ENCODE measurements at regions not wholly inside any gene's neighbourhood (a gene's known extent, or its start where the extent isn't known, plus 50 kb on each side); places are given as distances from the start of the nearest gene placed in this dataset.

DNA sequence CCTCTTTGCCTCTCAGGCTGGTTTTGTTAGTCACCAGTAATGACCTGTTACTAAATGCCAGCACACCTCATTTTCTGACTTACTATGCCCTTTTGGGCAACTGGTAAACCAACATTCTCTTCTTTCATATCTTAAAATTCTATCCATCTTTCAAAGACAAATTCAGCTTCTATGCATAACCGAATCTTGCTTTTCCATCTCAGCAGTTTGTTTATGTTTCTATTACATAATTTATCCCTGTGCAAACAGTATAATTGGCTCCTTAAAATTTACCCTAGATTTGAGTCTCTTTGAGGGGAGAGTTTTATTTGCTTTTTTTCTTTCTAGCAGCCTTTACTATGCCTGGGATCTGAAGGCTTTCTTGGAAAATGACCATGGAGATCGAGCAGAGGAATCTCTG is 58.5 kb upstream of the SIPA1L2 start:
- Histone ChIP-seq H3K27me3 (no peaks in the 10 kb centered on the region), H3K4me3 (no peak overlapping the region), H3K27ac (no peak overlapping the region), H3K4me1 (no peaks in the 10 kb centered on the region), H3K9me3 (no peaks in the 10 kb centered on the region), H3K36me3 (ENCODE audit: low read depth, missing control alignments) (no peaks in the 10 kb centered on the region)
- WGBS, 2 donors, result 89 to 93% methylated on average over 2 of the region's 2 CpGs
- intact Hi-C loops (cut with DNase I; ENCODE audit: low total_unique reads), result no loop called here
- no peak for TF ChIP-seq POLR2A (IDR thresholded peaks at IDR 0.05)
- TF ChIP-seq, protein P1, sequence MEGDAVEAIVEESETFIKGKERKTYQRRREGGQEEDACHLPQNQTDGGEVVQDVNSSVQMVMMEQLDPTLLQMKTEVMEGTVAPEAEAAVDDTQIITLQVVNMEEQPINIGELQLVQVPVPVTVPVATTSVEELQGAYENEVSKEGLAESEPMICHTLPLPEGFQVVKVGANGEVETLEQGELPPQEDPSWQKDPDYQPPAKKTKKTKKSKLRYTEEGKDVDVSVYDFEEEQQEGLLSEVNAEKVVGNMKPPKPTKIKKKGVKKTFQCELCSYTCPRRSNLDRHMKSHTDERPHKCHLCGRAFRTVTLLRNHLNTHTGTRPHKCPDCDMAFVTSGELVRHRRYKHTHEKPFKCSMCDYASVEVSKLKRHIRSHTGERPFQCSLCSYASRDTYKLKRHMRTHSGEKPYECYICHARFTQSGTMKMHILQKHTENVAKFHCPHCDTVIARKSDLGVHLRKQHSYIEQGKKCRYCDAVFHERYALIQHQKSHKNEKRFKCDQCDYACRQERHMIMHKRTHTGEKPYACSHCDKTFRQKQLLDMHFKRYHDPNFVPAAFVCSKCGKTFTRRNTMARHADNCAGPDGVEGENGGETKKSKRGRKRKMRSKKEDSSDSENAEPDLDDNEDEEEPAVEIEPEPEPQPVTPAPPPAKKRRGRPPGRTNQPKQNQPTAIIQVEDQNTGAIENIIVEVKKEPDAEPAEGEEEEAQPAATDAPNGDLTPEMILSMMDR (IDR thresholded peaks at IDR 0.05), result no peak
- no peak for DNase-seq

DNA sequence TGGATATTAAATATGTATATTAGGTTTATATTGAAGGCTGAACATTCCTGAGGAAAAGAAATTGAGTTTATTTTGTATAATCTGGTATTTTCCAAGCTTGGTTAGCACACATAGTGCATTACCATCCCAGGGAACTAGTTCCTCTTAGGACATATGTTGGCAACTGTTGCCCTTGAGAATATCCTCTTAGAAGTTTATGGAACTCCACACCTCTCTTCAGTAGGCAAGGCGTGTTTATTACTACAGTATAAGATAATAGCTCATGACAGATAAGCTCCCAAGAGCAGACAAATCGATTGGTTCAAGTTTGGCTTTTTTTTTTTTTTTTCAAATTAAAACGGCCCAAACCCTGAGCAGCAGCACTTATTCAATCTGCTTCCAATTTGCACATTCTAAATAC is 59.8 kb upstream of the SIPA1L2 start:
- Histone ChIP-seq H3K9me3 (no peaks in the 10 kb centered on the region), H3K36me3 (ENCODE audit: low read depth, missing control alignments) (no peaks in the 10 kb centered on the region), H3K4me3 (no peak overlapping the region), H3K27ac (no peak overlapping the region), H3K4me1 (no peaks in the 10 kb centered on the region), H3K27me3 (no peaks in the 10 kb centered on the region)
- DNase-seq, result no peak
- WGBS, 2 donors, result 63 to 65% methylated on average over 3 of the region's 3 CpGs
- no peak for TF ChIP-seq POLR2A (IDR thresholded peaks at IDR 0.05)
- TF ChIP-seq, protein P1 (IDR thresholded peaks at IDR 0.05), result no peak
- intact Hi-C loops (cut with DNase I; ENCODE audit: low total_unique reads), result no loop called here

DNA sequence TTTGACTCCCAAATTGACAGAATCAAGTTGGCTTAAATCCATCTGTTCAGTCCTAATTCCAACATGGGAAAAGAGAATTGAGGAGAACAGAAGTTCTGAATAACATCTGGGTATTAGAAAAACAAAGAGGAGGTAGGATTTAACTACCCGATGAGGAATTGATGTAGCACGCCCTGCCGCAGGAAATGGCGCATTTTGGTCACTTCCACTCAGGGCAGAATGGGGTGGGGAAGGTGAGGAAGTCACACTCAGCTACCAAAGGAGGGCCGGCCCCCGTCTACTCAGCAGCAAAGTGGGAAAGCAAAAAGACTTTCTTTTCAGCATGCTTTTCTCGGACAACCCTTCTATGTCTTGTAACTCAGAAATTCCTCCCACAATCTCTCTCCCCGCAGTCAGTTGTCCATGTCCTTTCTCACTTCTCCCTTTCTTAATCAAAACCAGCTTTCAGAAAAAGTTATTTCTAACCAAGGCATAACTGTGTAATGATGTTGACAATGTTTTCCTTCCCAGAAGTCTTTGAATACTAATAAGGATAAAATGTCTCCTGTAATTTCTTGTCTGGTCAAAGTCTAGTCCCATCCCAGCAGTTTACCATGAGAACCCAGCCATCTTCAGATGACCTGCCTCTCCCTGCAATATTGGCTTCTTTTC is 60.5 kb upstream of the SIPA1L2 start:
- Histone ChIP-seq H3K27me3 (no peaks in the 10 kb centered on the region), H3K36me3 (ENCODE audit: low read depth, missing control alignments) (no peaks in the 10 kb centered on the region), H3K4me1 (no peaks in the 10 kb centered on the region), H3K9me3 (no peaks in the 10 kb centered on the region), H3K4me3 (peak overlapping the region in 1 of 2 donors; percentile 20), H3K27ac (no peak overlapping the region)
- TF ChIP-seq, protein P1 (IDR thresholded peaks at IDR 0.05), result no peak
- TF ChIP-seq POLR2A (IDR thresholded peaks at IDR 0.05), result no peak
- intact Hi-C loops (cut with DNase I; ENCODE audit: low total_unique reads), result no loop called here
- DNase-seq, result no peak
- 26 to 32% methylated on average over 8 of the region's 8 CpGs for WGBS, 2 donors

DNA sequence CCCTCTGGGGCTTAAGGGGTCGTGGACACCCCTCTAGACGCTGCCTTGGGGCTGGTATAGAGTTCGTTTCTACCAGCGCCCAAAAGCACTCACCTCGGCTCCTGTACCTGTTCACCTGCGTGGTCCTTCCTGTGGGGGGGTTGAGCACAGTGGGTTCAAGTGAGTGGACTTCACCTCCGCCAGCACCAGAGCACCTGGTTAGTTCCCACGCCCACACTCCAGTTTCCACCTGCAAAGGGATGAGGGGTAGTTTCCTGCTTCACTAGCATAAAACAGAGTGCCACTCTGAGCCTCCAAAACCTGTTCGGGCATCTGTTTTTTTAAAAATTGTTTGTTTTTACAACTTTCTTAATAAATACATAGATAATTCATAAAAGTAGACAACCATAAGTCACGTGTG is 64.5 kb upstream of the SIPA1L2 start:
- Histone ChIP-seq H3K27me3 (no peaks in the 10 kb centered on the region), H3K9me3 (no peaks in the 10 kb centered on the region), H3K27ac (no peak overlapping the region), H3K4me3 (no peak overlapping the region), H3K36me3 (ENCODE audit: low read depth, missing control alignments) (no peaks in the 10 kb centered on the region), H3K4me1 (no peaks in the 10 kb centered on the region)
- no peak for TF ChIP-seq POLR2A (IDR thresholded peaks at IDR 0.05)
- TF ChIP-seq, protein P1 (IDR thresholded peaks at IDR 0.05), result no peak
- DNase-seq, result no peak
- 90 to 92% methylated on average over 6 to 10 of the region's 10 CpGs for WGBS, 2 donors
- intact Hi-C loops (cut with DNase I; ENCODE audit: low total_unique reads), result no loop called here

Measured in testis (tissue), 2 donors.